HUES48 (cell line): ENCODE measurements at regions not wholly inside any gene's neighbourhood (a gene's known extent, or its start where the extent isn't known, plus 50 kb on each side); places are given as distances from the start of the nearest gene placed in this dataset.
"Not testable (repeated sequence)": the region's sequence is repeated elsewhere in the genome, so short reads cannot be mapped to it uniquely, and the experiment has no call there.

ENCODE experiments used
- H3K27ac ChIP-seq: one replicate; pipeline ENCODE4 v1.7.0; 2013; ENCODE audit warnings: low read depth, low read length, inconsistent platforms
- H3K27me3 ChIP-seq: 2 replicates; pipeline ENCODE4 v1.6.1; 2013; ENCODE audit warnings: mild to moderate bottlenecking, low read length; ENCODE audit not compliant: control insufficient read depth, insufficient read depth
- H3K36me3 ChIP-seq: 2 replicates; pipeline ENCODE4 v1.6.1; 2013; ENCODE audit warnings: low read length; ENCODE audit not compliant: control insufficient read depth, insufficient read depth
- H3K4me1 ChIP-seq: 2 replicates; pipeline ENCODE4 v1.6.1; 2013; ENCODE audit warnings: mild to moderate bottlenecking, low read length; ENCODE audit not compliant: control insufficient read depth, insufficient read depth
- H3K4me3 ChIP-seq: 2 replicates; pipeline ENCODE4 v1.5.1; 2013; ENCODE audit warnings: mild to moderate bottlenecking, low read depth, low read length
- H3K9ac ChIP-seq: 2 replicates; pipeline ENCODE4 v1.6.1; 2013; ENCODE audit warnings: mild to moderate bottlenecking, low read depth, low read length, moderate library complexity
- H3K9me3 ChIP-seq: 2 replicates; pipeline ENCODE4 v1.6.1; 2013; ENCODE audit warnings: low read length; ENCODE audit not compliant: control insufficient read depth, insufficient read depth

DNA sequence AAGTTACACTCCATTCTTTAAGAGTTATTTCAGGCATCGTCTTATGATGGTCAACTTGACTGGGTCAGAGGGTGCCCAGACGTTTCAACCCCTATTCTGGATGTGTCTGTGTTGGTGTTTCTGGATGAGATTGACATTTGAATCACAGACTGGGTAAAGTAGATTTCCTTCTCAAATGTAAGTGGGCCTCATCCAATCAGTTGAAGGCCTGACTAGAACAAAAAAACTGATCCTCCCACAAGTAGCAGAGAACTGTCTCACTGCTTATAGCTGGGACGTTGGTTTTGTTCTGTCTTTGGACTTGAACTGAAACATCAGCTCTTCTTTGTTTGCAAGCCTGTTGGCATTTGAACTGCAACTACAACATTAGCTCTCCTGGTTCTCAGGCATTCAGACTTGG lies 76.3 kb upstream of the LYZL1 start:
- Histone ChIP-seq H3K4me1 (no peaks in the 10 kb centered on the region), H3K9ac (no peak overlapping the region), H3K27ac (no peak overlapping the region), H3K27me3 (no peaks in the 10 kb centered on the region), H3K9me3 (peaks cover 9% of the 10 kb centered on the region), H3K36me3 (no peaks in the 10 kb centered on the region), H3K4me3 (no peak overlapping the region)

DNA sequence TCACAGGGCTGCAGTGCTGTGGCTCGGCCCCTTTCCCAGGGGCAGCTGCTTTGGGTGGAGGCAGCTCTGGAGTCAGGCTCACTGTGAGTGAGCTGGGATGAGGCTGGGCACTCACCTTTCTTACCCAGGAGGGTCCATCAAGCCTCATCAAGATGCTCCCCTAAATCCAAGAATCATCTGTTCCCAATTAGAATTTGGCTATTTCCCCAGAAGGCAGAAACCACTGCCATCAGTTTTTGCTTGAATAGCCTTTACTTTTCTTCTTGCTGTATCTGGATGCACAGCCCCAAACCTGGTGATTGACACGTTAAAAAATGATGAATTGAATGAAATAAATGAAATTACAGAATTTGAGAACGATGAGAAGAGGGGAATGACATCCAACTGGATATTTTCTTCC lies 74.3 kb upstream of the LYZL1 start:
- H3K9me3 ChIP-seq = peaks cover 7% of the 10 kb centered on the region
- H3K27me3 ChIP-seq = no peaks in the 10 kb centered on the region
- no peaks in the 10 kb centered on the region for H3K36me3 ChIP-seq
- no peak overlapping the region for H3K4me3 ChIP-seq
- no peaks in the 10 kb centered on the region for H3K4me1 ChIP-seq
- no peak overlapping the region for H3K9ac ChIP-seq
- H3K27ac ChIP-seq = no peak overlapping the region

DNA sequence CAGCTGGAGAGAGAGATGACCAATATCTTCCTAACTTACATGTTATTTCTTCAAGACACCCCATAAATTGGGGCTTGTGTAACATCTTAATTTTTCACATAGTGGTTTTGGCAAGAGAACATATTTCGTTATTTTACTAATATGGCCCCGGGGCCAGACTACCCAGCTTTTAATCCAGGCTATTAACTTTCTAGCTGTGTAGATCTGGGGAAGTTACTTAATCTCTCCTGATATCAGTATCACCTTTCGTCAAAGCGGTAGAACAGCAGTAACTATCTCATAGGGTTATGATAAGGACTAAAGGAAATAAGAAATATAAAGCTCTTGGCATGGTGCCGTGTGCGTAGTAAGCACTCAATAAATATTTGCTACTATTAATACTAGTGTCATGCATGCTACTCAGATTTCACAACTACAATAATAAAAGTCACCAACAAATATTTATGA lies 71.6 kb upstream of the LYZL1 start:
- H3K9me3 ChIP-seq = no peaks in the 10 kb centered on the region

DNA sequence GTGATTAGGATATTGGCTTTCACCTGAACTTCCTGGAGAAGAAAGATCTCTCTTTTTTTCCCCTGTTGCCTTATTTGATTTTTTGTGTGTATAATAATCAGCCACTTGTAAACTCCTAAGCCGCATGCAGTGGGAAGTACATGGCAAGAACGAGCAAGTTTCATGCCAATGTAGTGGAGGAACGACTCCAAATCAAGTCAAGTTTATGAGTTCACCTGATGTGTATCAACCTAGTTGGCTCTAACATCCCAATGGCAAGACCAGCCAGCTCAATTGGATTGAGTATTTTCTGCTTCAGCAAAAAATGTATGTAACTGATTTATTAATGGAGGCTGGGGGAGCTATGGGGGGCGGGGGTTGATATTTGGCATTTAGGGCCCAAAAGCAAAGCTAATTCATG lies 65.5 kb upstream of the LYZL1 start:
- no peaks in the 10 kb centered on the region for H3K36me3 ChIP-seq
- no peaks in the 10 kb centered on the region for H3K27me3 ChIP-seq
- no peak overlapping the region for H3K9ac ChIP-seq
- H3K4me1 ChIP-seq = 0 out of 2 replicates have a peak, but pooled peaks cover 3% of the 10 kb centered on the region
- H3K4me3 ChIP-seq = no peak overlapping the region
- H3K27ac ChIP-seq = no peak overlapping the region
- H3K9me3 ChIP-seq = no peaks in the 10 kb centered on the region

More for the DNA sequence above, 71.6 kb upstream of the LYZL1 start:
- no peak overlapping the region for H3K9ac ChIP-seq
- H3K27me3 ChIP-seq = no peaks in the 10 kb centered on the region
- no peak overlapping the region for H3K4me3 ChIP-seq
- no peaks in the 10 kb centered on the region for H3K4me1 ChIP-seq
- H3K27ac ChIP-seq = no peak overlapping the region
- no peaks in the 10 kb centered on the region for H3K36me3 ChIP-seq

DNA sequence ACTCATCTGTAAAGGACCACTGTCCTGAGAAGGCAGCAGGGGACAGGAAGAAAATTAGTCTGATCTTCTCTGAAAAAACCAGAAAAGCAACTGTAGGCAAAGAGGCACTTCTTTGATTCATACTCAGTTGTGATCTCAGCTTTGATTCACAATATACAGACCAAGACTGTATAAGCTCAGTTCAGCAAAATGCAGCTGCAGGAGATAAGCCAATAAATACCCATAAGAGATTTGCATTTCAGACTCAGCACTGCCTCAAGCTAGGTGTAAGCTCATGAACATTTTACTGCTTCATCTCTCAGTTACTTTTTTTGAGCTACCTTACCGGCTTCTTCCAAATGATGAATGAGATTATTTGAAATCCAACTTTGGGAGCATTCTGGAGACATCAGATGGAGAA lies 64.2 kb upstream of the LYZL1 start:
- no peaks in the 10 kb centered on the region for H3K9me3 ChIP-seq
- no peaks in the 10 kb centered on the region for H3K36me3 ChIP-seq
- H3K27ac ChIP-seq = no peak overlapping the region
- no peak overlapping the region for H3K4me3 ChIP-seq
- no peak overlapping the region for H3K9ac ChIP-seq
- no peaks in the 10 kb centered on the region for H3K27me3 ChIP-seq
- 0 out of 2 replicates have a peak, but pooled peaks cover 9% of the 10 kb centered on the region for H3K4me1 ChIP-seq

DNA sequence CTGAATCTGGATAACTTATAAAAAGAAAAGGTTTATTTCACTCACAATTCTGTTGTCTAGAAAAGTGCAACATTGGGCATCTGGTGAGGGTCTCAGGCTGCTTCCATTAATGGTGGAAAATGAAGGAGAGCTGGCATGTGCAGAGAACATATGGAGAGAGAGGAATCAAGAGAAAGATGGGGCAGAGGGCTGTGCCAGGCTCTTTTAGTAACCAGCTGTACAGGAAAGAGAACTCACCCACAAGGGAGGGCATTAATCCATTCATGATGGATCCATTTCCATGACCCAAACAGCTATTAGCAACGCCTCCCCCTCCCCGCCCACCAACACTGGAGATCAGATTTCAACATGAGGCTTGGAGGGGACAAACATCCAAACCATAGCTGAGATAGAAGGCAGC lies 61.7 kb upstream of the LYZL1 start:
- Histone ChIP-seq H3K4me3 (no peak overlapping the region), H3K36me3 (no peaks in the 10 kb centered on the region), H3K27ac (no peak overlapping the region), H3K27me3 (no peaks in the 10 kb centered on the region), H3K9ac (no peak overlapping the region), H3K9me3 (no peaks in the 10 kb centered on the region), H3K4me1 (0 out of 2 replicates have a peak, but pooled peaks cover 9% of the 10 kb centered on the region)

DNA sequence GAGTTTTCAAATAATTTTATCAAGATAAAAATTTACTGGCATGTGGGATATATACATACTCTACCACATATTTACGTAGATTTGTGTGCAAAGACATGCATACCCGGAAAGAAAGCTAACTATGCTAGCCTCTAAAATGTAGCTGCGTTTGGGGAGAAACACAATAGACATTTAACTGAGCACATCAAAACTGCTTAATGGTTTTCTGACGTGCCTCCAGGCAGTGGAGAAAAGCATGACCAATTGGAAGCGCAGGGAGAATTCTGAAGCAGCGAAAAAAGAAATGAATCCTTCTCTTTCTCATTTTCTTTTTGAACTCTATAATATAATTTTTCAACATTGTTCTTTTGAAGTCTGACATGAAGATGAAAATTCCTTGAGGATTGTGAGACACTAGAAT lies 60.3 kb upstream of the LYZL1 start:
- Histone ChIP-seq H3K27me3 (no peaks in the 10 kb centered on the region), H3K27ac (no peak overlapping the region), H3K9ac (no peak overlapping the region), H3K9me3 (no peaks in the 10 kb centered on the region), H3K36me3 (no peaks in the 10 kb centered on the region), H3K4me3 (no peak overlapping the region), H3K4me1 (0 out of 2 replicates have a peak, but pooled peaks cover 9% of the 10 kb centered on the region)

DNA sequence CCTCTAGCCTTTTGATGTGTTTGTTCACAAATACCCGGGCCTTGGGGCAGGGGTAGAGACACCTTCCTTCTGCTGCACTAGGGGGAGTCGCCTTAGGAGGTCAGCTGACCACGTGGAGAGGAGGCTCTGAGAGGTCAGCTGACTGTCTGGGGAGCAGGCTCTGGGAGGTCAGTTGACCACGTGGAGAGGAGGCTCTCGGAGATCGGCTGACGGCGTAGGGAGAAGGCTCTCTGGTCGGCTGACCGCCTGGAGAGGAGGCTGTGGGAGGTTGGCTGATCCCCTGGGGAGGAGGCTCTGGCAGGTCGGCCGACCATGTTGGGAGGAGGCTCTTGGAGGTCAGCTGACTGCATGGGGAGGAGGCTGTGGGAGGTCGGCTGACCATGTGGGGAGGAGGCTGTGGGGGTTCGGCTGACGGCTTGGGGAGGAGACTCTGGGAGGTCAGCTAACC lies 59.6 kb upstream of the LYZL1 start:
- Histone ChIP-seq H3K9ac (no peak overlapping the region), H3K9me3 (no peaks in the 10 kb centered on the region), H3K4me1 (0 out of 2 replicates have a peak, but pooled peaks cover 9% of the 10 kb centered on the region), H3K27me3 (no peaks in the 10 kb centered on the region), H3K27ac (no peak overlapping the region), H3K4me3 (no peak overlapping the region), H3K36me3 (no peaks in the 10 kb centered on the region)

DNA sequence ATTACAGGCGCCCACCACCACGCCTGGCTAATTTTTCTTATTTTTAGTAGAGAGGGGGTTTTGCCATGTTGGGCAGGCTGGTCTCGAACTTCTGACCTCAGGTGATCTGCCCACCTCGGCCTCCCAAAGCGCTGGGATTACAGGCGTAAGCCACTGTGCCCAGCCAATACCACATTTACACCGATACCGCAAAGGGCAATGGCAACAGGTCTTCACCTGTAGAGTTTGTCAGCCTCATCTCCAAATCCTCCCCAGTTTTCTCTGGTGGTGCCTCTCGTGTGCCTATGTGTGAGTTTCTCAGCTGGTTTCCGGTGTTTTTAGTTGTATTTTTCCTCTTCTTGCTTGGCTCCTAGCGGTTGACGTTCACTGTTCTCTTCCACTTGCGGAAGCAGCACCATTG lies 52.0 kb upstream of the LYZL1 start:
- not testable (repeated sequence) for H3K27ac ChIP-seq, H3K9me3 ChIP-seq, H3K36me3 ChIP-seq, H3K27me3 ChIP-seq, H3K4me3 ChIP-seq, H3K9ac ChIP-seq, H3K4me1 ChIP-seq

DNA sequence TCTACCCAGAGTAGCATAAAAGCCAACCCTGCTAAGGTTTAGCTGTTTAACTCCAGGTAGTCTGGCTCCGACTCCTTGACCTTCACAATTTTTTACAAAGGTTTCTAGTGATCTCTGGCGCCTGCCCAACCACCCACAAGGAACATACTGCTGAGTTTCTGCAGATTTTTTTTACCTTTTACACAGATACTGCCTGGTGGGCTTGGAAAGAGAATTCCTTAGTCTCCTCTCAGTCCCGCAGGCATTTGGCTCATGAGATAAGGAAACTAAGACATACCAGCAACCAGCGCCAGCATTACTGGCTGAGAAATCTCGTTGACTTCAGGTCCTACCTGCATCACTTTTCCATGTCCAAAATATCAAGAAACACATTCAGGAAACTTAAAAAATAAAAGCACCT lies 51.1 kb upstream of the LYZL1 start:
- Histone ChIP-seq H3K4me1 (no peaks in the 10 kb centered on the region), H3K27ac (no peak overlapping the region), H3K9me3 (no peaks in the 10 kb centered on the region), H3K9ac (no peak overlapping the region), H3K36me3 (no peaks in the 10 kb centered on the region), H3K4me3 (no peak overlapping the region), H3K27me3 (no peaks in the 10 kb centered on the region)

DNA sequence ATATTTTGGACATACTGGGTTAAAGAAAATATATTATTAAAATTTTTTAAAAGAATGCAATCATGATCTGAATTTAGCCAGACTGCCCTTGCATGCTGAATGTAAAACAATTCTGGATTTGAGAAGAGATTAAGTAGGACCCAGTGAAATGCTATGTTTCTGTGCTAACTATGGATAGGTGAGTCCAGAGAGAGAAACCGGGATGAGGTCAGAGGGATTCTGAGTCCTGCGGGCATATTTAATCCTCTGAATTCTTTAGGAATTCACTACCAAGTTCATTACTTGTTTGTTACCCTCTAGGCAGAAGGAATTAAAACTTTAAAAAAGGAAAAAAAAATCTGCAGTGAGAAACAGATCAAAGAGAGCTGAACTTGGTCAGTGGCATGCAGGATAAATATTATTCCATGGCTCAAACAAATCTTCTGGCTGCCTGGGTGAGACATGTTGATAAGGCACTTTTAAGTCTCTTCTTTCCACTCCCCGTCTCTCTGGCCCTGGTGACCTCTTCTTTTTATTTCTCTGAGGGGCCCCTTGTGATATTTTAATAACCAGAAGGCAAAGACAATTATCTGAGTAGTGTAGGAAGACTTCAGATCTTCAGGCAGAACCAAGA lies 50.2 kb upstream of the LYZL1 start:
- Histone ChIP-seq H3K9me3 (no peaks in the 10 kb centered on the region), H3K27ac (no peak overlapping the region), H3K4me1 (no peaks in the 10 kb centered on the region), H3K4me3 (no peak overlapping the region), H3K36me3 (no peaks in the 10 kb centered on the region), H3K9ac (no peak overlapping the region), H3K27me3 (no peaks in the 10 kb centered on the region)
